GM12878 (cell line): ENCODE measurements at regions not wholly inside any gene's neighbourhood (a gene's known extent, or its start where the extent isn't known, plus 50 kb on each side); places are given as distances from the start of the nearest gene placed in this dataset.

ENCODE experiments used
- BHLHE40 ChIP-seq, 2 experiments: fragments of 450-650 bp in 1 of 2; IDR thresholded peaks; 2 replicates each; pipeline ENCODE4 v1.6.1; 2011 to 2017; ENCODE audit warnings: low read depth in 2 of 2, borderline replicate concordance in 1 of 2, improper control_type of control experiment in 1 of 2, low read length in 1 of 2, mild to moderate bottlenecking in 1 of 2
- CREB1 ChIP-seq: IDR thresholded peaks from 2 replicates; pipeline ENCODE4 v1.6.1; 2012; ENCODE audit warnings: low read depth, mild to moderate bottlenecking, inconsistent platforms
- CTCF ChIP-seq, 3 experiments: IDR thresholded peaks in 2 of 3; conservative IDR thresholded peaks in 1 of 3; 2 replicates each; pipeline ENCODE4 v1.5.1; 2011; ENCODE audit warnings: low read depth in 3 of 3, low read length in 3 of 3, mild to moderate bottlenecking in 3 of 3, control low read depth in 2 of 3, moderate library complexity in 2 of 3, inconsistent platforms in 1 of 3, mixed read lengths in 1 of 3; ENCODE audit not compliant: control insufficient read depth in 2 of 3, insufficient read depth in 1 of 3; ENCODE audit errors: extremely low read depth in 1 of 3
- RFX5 ChIP-seq: IDR thresholded peaks from 2 replicates; pipeline ENCODE4 v1.6.1; 2011; ENCODE audit warnings: low read depth, low read length, improper control_type of control experiment

- TF ChIP-seq CTCF (IDR thresholded peaks at IDR 0.05 in 2 of 3, conservative IDR thresholded peaks at IDR 0.05 in 1 of 3; ENCODE audit: control insufficient read depth in 2 of 3, extremely low read depth in 1 of 3, insufficient read depth in 1 of 3, low read depth in 3 of 3, low read length in 3 of 3) (no peak), CREB1 (no peak), BHLHE40 (IDR thresholded peaks at IDR 0.05; ENCODE audit: borderline replicate concordance in 1 of 2, low read depth in 2 of 2, low read length in 1 of 2) (no peak), RFX5 (no peak)
Measured at GRCh38 chr17:71157297-71157696, 963.5 kb upstream of the SOX9 start.
